H9 (cell line): ENCODE measurements at regions not wholly inside any gene's neighbourhood (a gene's known extent, or its start where the extent isn't known, plus 50 kb on each side); places are given as distances from the start of the nearest gene placed in this dataset.

Experiments used
- DNase-seq: peaks from one replicate; pipeline ENCODE4 v3.0.0-alpha.2; 2017
- H2AFZ ChIP-seq: one replicate; pipeline ENCODE4 v1.6.1; 2013; ENCODE audit warnings: mild to moderate bottlenecking, low read length, control low read depth, moderate library complexity
- H2AK5ac ChIP-seq: 2 replicates; pipeline ENCODE4 v1.6.1; 2013; ENCODE audit warnings: low read length, control low read depth, mixed read lengths; ENCODE audit not compliant: insufficient read length
- H2BK120ac ChIP-seq: one replicate; pipeline ENCODE4 v1.6.1; 2013; ENCODE audit warnings: low read depth, mild to moderate bottlenecking, low read length, control low read depth, inconsistent platforms; ENCODE audit not compliant: poor library complexity, severe bottlenecking
- H2BK12ac ChIP-seq: 2 replicates; pipeline ENCODE4 v1.6.1; 2013; ENCODE audit warnings: low read length, control low read depth, mixed read lengths, low read depth; ENCODE audit not compliant: insufficient read length
- H2BK15ac ChIP-seq: 2 replicates; pipeline ENCODE4 v1.6.1; 2013; ENCODE audit warnings: low read depth, low read length, control low read depth
- H2BK20ac ChIP-seq: one replicate; pipeline ENCODE4 v1.6.1; 2013; ENCODE audit warnings: low read depth, mild to moderate bottlenecking, low read length, control low read depth, inconsistent platforms; ENCODE audit not compliant: poor library complexity, severe bottlenecking
- H2BK5ac ChIP-seq: 2 replicates; pipeline ENCODE4 v1.6.1; 2013; ENCODE audit warnings: low read length, control low read depth, mixed read lengths; ENCODE audit not compliant: insufficient read length
- H3K14ac ChIP-seq: 2 replicates; pipeline ENCODE4 v1.6.1; 2013; ENCODE audit warnings: low read length, control low read depth; ENCODE audit not compliant: insufficient read depth
- H3K18ac ChIP-seq: 2 replicates; pipeline ENCODE4 v1.6.1; 2013; ENCODE audit warnings: low read depth, mild to moderate bottlenecking, mixed read lengths, low read length, control low read depth; ENCODE audit not compliant: insufficient read length
- H3K23ac ChIP-seq: 2 replicates; pipeline ENCODE4 v1.6.1; 2013; ENCODE audit warnings: low read length, control low read depth, mixed read lengths, low read depth; ENCODE audit not compliant: insufficient read length
- H3K23me2 ChIP-seq: 2 replicates; pipeline ENCODE4 v1.6.1; 2013; ENCODE audit warnings: low read depth, mild to moderate bottlenecking, mixed read lengths, low read length, control low read depth; ENCODE audit not compliant: insufficient read length, poor library complexity, severe bottlenecking
- H3K27ac ChIP-seq: 2 replicates; pipeline ENCODE4 v1.5.1; 2013; ENCODE audit warnings: low read length, control low read depth, mixed read lengths, low read depth; ENCODE audit not compliant: insufficient read length
- H3K27me3 ChIP-seq: 2 replicates; pipeline ENCODE4 v1.6.1; 2013; ENCODE audit warnings: low read length, control low read depth, inconsistent platforms; ENCODE audit not compliant: insufficient read depth
- H3K4ac ChIP-seq: 2 replicates; pipeline ENCODE4 v1.6.1; 2013; ENCODE audit warnings: low read depth, mild to moderate bottlenecking, control low read depth, inconsistent platforms, low read length, moderate library complexity
- H3K4me1 ChIP-seq: 2 replicates; pipeline ENCODE4 v1.6.1; 2013; ENCODE audit warnings: low read length, control low read depth, inconsistent platforms; ENCODE audit not compliant: insufficient read depth
- H3K4me2 ChIP-seq: 2 replicates; pipeline ENCODE4 v1.6.1; 2013; ENCODE audit warnings: low read length, control low read depth, mixed read lengths; ENCODE audit not compliant: insufficient read length, insufficient read depth
- H3K56ac ChIP-seq: 2 replicates; pipeline ENCODE4 v1.6.1; 2013; ENCODE audit warnings: low read depth, mild to moderate bottlenecking, mixed read lengths, low read length, control low read depth; ENCODE audit not compliant: insufficient read length
- H3K79me1 ChIP-seq: 2 replicates; pipeline ENCODE4 v1.6.1; 2013; ENCODE audit warnings: low read depth, mild to moderate bottlenecking, moderate library complexity, low read length, control low read depth, inconsistent platforms; ENCODE audit not compliant: insufficient read depth, poor library complexity, severe bottlenecking
- H3K79me2 ChIP-seq: 2 replicates; pipeline ENCODE4 v1.6.1; 2013; ENCODE audit warnings: low read length, control low read depth, inconsistent platforms; ENCODE audit not compliant: insufficient read depth
- H3K9ac ChIP-seq: 2 replicates; pipeline ENCODE4 v1.6.1; 2013; ENCODE audit warnings: low read length, control low read depth, mixed read lengths; ENCODE audit not compliant: insufficient read length; ENCODE audit errors: extremely low read depth
- H3K9me3 ChIP-seq: one replicate; pipeline ENCODE4 v1.6.1; 2013; ENCODE audit warnings: low read depth, low read length, inconsistent platforms; ENCODE audit not compliant: control insufficient read depth
- H3T11ph ChIP-seq: one replicate; pipeline ENCODE4 v1.6.1; 2013; ENCODE audit warnings: mild to moderate bottlenecking, low read length, control low read depth, inconsistent platforms
- H4K20me1 ChIP-seq: one replicate; pipeline ENCODE4 v1.6.1; 2013; ENCODE audit not compliant: control insufficient read depth, insufficient read length, insufficient read depth
- H4K5ac ChIP-seq: 2 replicates; pipeline ENCODE4 v1.6.1; 2013; ENCODE audit warnings: low read depth, mild to moderate bottlenecking, mixed read lengths, low read length, control low read depth; ENCODE audit not compliant: insufficient read length
- H4K8ac ChIP-seq: replicated peaks from 2 replicates; pipeline ENCODE4 v1.6.1; 2013; ENCODE audit warnings: low read length, control low read depth, mixed read lengths, low read depth; ENCODE audit not compliant: insufficient read length
- H4K91ac ChIP-seq: 2 replicates; pipeline ENCODE4 v1.6.1; 2013; ENCODE audit warnings: low read depth, mild to moderate bottlenecking, moderate library complexity, mixed read lengths, low read length, control low read depth; ENCODE audit not compliant: insufficient read length
- H3K27ac Mint-ChIP-seq, 3 experiments: 2 replicates in 2 of 3; 3 replicates in 1 of 3; pipeline ENCODE4 v1.8.0; 2020 to 2021; ENCODE audit warnings: mixed read lengths in 3 of 3, mild to moderate bottlenecking in 1 of 3, moderate library complexity in 1 of 3
- H3K27me3 Mint-ChIP-seq: 2 replicates; pipeline ENCODE4 v1.8.0; 2021; ENCODE audit warnings: low read depth, mild to moderate bottlenecking, moderate library complexity, mixed read lengths
- H3K36me3 Mint-ChIP-seq, 3 experiments: 2 replicates in 2 of 3; 3 replicates in 1 of 3; pipeline ENCODE4 v1.8.0; 2020 to 2021; ENCODE audit warnings: low read depth in 3 of 3, mixed read lengths in 3 of 3; ENCODE audit not compliant: insufficient read depth in 1 of 3
- H3K4me1 Mint-ChIP-seq, 2 experiments: 2 replicates each; pipeline ENCODE4 v1.8.0; 2020; ENCODE audit warnings: mixed read lengths in 2 of 2
- H3K4me3 Mint-ChIP-seq, 2 experiments: 2 replicates in 1 of 2; 3 replicates in 1 of 2; pipeline ENCODE4 v1.8.0; 2020 to 2021; ENCODE audit warnings: mild to moderate bottlenecking in 2 of 2, mixed read lengths in 2 of 2, moderate library complexity in 1 of 2
- H3K9me3 Mint-ChIP-seq, 2 experiments: 2 replicates in 1 of 2; 3 replicates in 1 of 2; pipeline ENCODE4 v1.8.0; 2020; ENCODE audit warnings: mild to moderate bottlenecking in 2 of 2, mixed read lengths in 2 of 2, moderate library complexity in 1 of 2
- CTCF ChIP-seq: fragments of 200-600 bp; sonication (generic); conservative IDR thresholded peaks from 3 replicates; pipeline ENCODE4 v1.8.0; 2021; ENCODE audit warnings: antibody characterized with exemption, mild to moderate bottlenecking
- WGBS: extraction: QIAGEN DNeasy Blood & Tissue Kit; methylation state at CpG from one replicate; pipeline ENCODE4 v1.1.7; 2013; ENCODE audit warnings: missing lambda C conversion rate, low lambda C conversion rate, mixed read lengths; ENCODE audit not compliant: insufficient read length; ENCODE audit errors: extremely low coverage; 5-methylcytosine and 5-hydroxymethylcytosine counted together

GRCh38 chr10:83957168-83957947 lies 182.0 kb upstream of the GHITM start:
- no peak overlapping the region for H3K4ac ChIP-seq
- H3K79me1 ChIP-seq = no peaks in the 10 kb centered on the region
- H2BK15ac ChIP-seq = no peak overlapping the region
- H3K79me2 ChIP-seq = no peaks in the 10 kb centered on the region
- no peak overlapping the region for H3K18ac ChIP-seq
- peaks cover 17% of the 10 kb centered on the region for H3K4me1 ChIP-seq
- H3K4me1 Mint-ChIP-seq = peaks cover 48 to 49% of the 10 kb centered on the region in 2 experiments
- H4K5ac ChIP-seq = no peak overlapping the region
- no peak overlapping the region for H3K56ac ChIP-seq
- H3K36me3 Mint-ChIP-seq = no peaks in the 10 kb centered on the region; a peak in 1 of 7 replicates
- no peak for DNase-seq
- TF ChIP-seq CTCF = no peak
- no peaks in the 10 kb centered on the region for H3K27me3 ChIP-seq
- H3T11ph ChIP-seq = no peak overlapping the region
- H3K4me2 ChIP-seq = no peak overlapping the region
- no peak overlapping the region for H2BK120ac ChIP-seq
- no CpG with 5 or more reads among the region's 4 CpGs for whole genome bisulfite sequencing
- H2BK12ac ChIP-seq = no peak overlapping the region
- H2AK5ac ChIP-seq = no peak overlapping the region
- no peak overlapping the region for H2BK5ac ChIP-seq
- peak overlapping the region in 1 of 3 experiments; percentile 89; a peak in 1 of 7 replicates for H3K27ac Mint-ChIP-seq
- no peak overlapping the region for H2BK20ac ChIP-seq
- H3K27me3 Mint-ChIP-seq = peaks cover 86% of the 10 kb centered on the region
- no peak overlapping the region for H4K91ac ChIP-seq
- no peak overlapping the region; the same call in 1 of the 2 replicates for H3K14ac ChIP-seq
- H3K9ac ChIP-seq = no peak overlapping the region
- H3K4me3 Mint-ChIP-seq = no peak overlapping the region
- H4K20me1 ChIP-seq = no peaks in the 10 kb centered on the region
- H3K9me3 ChIP-seq = no peaks in the 10 kb centered on the region
- H2AFZ ChIP-seq = no peak overlapping the region
- no peak overlapping the region for H3K23ac ChIP-seq
- H3K27ac ChIP-seq = no peak overlapping the region
- no peaks in the 10 kb centered on the region; a peak in 1 of 5 replicates for H3K9me3 Mint-ChIP-seq
- H4K8ac ChIP-seq = no peak overlapping the region
- H3K23me2 ChIP-seq = no peaks in the 10 kb centered on the region
